ENCODE measurements at regions not wholly inside any gene's neighbourhood (a gene's known extent, or its start where the extent isn't known, plus 50 kb on each side); places are given as distances from the start of the nearest gene placed in this dataset.

DNA sequence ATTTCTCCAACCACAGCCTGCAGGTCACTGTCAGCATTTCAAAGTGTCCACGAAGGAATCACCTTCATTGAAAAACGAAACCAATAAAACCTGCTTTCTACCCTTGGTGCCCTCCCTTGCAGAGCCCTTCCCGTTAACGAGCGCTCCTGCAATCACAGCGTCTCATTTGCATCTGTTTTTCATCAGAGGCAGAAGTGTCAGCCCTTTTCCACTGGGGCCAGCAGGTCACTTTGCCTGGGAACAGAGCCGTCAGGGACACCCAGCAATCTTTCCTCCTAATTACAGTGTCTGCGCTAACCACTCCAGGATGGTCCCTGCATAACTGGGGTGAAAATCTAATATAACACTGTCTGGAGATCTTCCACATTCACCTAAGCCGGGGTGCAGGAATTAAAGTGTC, 85.3 kb downstream of the PSMG1 start:
- H3K36me3 ChIP-seq (ENCODE audit: low read depth): no peaks in the 10 kb centered on the region
- H2AFZ ChIP-seq: no peak overlapping the region
- H3K4me2 ChIP-seq: no peak overlapping the region
- no peak overlapping the region for H3K4me3 ChIP-seq
- DNase-seq: no peak
- intact Hi-C loops (cut with micrococcal nuclease; ENCODE audit: unreplicated experiment): no loop called here
- no peak overlapping the region for H3K27ac ChIP-seq
- ChIA-PET POLR2A (ENCODE audit: unreplicated experiment) (no interaction called here), CTCF (no interaction called here)
- H3F3A ChIP-seq (ENCODE audit: insufficient read depth, low read depth): no peaks in the 10 kb centered on the region
- H3K9me2 ChIP-seq (ENCODE audit: insufficient read depth): no peaks in the 10 kb centered on the region
- BruUV-seq (replicated peaks): no TSS peak
- no peaks in the 10 kb centered on the region for H4K20me1 ChIP-seq (ENCODE audit: insufficient read depth)
- H3K79me2 ChIP-seq (ENCODE audit: low read depth): no peaks in the 10 kb centered on the region
- H3K9me3 ChIP-seq (ENCODE audit: insufficient read depth, low read depth): no peaks in the 10 kb centered on the region
- TF ChIP-seq EZH2 (IDR thresholded peaks at IDR 0.05; ENCODE audit: low read depth) (no peak), CTCF (conservative IDR thresholded peaks at IDR 0.05) (no peak)
- H3K27me3 ChIP-seq (ENCODE audit: insufficient read depth, low read depth): no peaks in the 10 kb centered on the region
- peaks cover 5% of the 10 kb centered on the region; the same call in 1 of the 2 replicates for H3K4me1 ChIP-seq (replicated peaks; ENCODE audit: insufficient read depth)

- ChIA-PET POLR2A (ENCODE audit: unreplicated experiment) (no interaction called here), CTCF (no interaction called here)
- no peak overlapping the region for H3K4me2 ChIP-seq
- H4K20me1 ChIP-seq (ENCODE audit: insufficient read depth): no peaks in the 10 kb centered on the region
- H3K27me3 ChIP-seq (ENCODE audit: insufficient read depth, low read depth): no peaks in the 10 kb centered on the region
- peaks cover 5% of the 10 kb centered on the region; the same call in 1 of the 2 replicates for H3K4me1 ChIP-seq (replicated peaks; ENCODE audit: insufficient read depth)
- H3F3A ChIP-seq (ENCODE audit: insufficient read depth, low read depth): no peaks in the 10 kb centered on the region
- no peaks in the 10 kb centered on the region for H3K36me3 ChIP-seq (ENCODE audit: low read depth)
- H3K9me3 ChIP-seq (ENCODE audit: insufficient read depth, low read depth): no peaks in the 10 kb centered on the region
- TF ChIP-seq CTCF (conservative IDR thresholded peaks at IDR 0.05) (no peak), EZH2 (IDR thresholded peaks at IDR 0.05; ENCODE audit: low read depth) (no peak)
- intact Hi-C loops (cut with micrococcal nuclease; ENCODE audit: unreplicated experiment): no loop called here
- no TSS peak for BruUV-seq (replicated peaks)
- DNase-seq: no peak
- H3K4me3 ChIP-seq: no peak overlapping the region
- H3K27ac ChIP-seq: no peak overlapping the region
- no peaks in the 10 kb centered on the region for H3K9me2 ChIP-seq (ENCODE audit: insufficient read depth)
- H3K79me2 ChIP-seq (ENCODE audit: low read depth): no peaks in the 10 kb centered on the region
- H2AFZ ChIP-seq: no peak overlapping the region
Observed at GRCh38 chr21:39097335-39097861, 85.9 kb downstream of the PSMG1 start.

- ChIA-PET CTCF (no interaction called here), POLR2A (ENCODE audit: unreplicated experiment) (no interaction called here)
- Histone ChIP-seq H4K20me1 (ENCODE audit: insufficient read depth) (no peaks in the 10 kb centered on the region), H3K27me3 (ENCODE audit: insufficient read depth, low read depth) (no peaks in the 10 kb centered on the region), H3K27ac (no peak overlapping the region), H3K4me3 (no peak overlapping the region), H3F3A (ENCODE audit: insufficient read depth, low read depth) (no peaks in the 10 kb centered on the region), H2AFZ (no peak overlapping the region), H3K36me3 (ENCODE audit: low read depth) (no peaks in the 10 kb centered on the region), H3K9me3 (ENCODE audit: insufficient read depth, low read depth) (no peaks in the 10 kb centered on the region), H3K79me2 (ENCODE audit: low read depth) (no peaks in the 10 kb centered on the region), H3K9me2 (ENCODE audit: insufficient read depth) (no peaks in the 10 kb centered on the region), H3K4me2 (no peak overlapping the region), H3K4me1 (replicated peaks; ENCODE audit: insufficient read depth) (peaks cover 5% of the 10 kb centered on the region; the same call in 1 of the 2 replicates)
- no peak for DNase-seq
- intact Hi-C loops (cut with micrococcal nuclease; ENCODE audit: unreplicated experiment): no loop called here
- no TSS peak for BruUV-seq (replicated peaks)
- TF ChIP-seq EZH2 (IDR thresholded peaks at IDR 0.05; ENCODE audit: low read depth): no peak
- no peak for TF ChIP-seq CTCF (conservative IDR thresholded peaks at IDR 0.05)
Observed at GRCh38 chr21:39096754-39097153, 86.5 kb downstream of the PSMG1 start.

Data from PC-9 (cell line).